ENCODE measurements at regions not wholly inside any gene's neighbourhood (a gene's known extent, or its start where the extent isn't known, plus 50 kb on each side); places are given as distances from the start of the nearest gene placed in this dataset.
"Not testable (repeated sequence)": the region's sequence is repeated elsewhere in the genome, so short reads cannot be mapped to it uniquely, and the experiment has no call there.

- DNase-seq (ENCODE audit: low read depth) = no peak
- TF ChIP-seq CTCF (IDR thresholded peaks at IDR 0.05; ENCODE audit: insufficient read depth, low read depth, low read length, missing control alignments) = no peak
- H3K4me3 ChIP-seq (ENCODE audit: low read depth, low read length) = no peak overlapping the region
Observed at GRCh38 chr11:26859416-26859815, 134.5 kb upstream of the FIBIN start.

- H3K4me3 ChIP-seq (ENCODE audit: low read depth, low read length) = no peak overlapping the region
- no peak for DNase-seq (ENCODE audit: low read depth)
- no peak for TF ChIP-seq CTCF (IDR thresholded peaks at IDR 0.05; ENCODE audit: insufficient read depth, low read depth, low read length, missing control alignments)
Observed at GRCh38 chr11:26860091-26860780, 133.7 kb upstream of the FIBIN start.

- no peak overlapping the region for H3K4me3 ChIP-seq (ENCODE audit: low read depth, low read length)
- no peak for TF ChIP-seq CTCF (IDR thresholded peaks at IDR 0.05; ENCODE audit: insufficient read depth, low read depth, low read length, missing control alignments)
- no peak for DNase-seq (ENCODE audit: low read depth)
Observed at GRCh38 chr11:26860895-26861294, 133.0 kb upstream of the FIBIN start.

GRCh38 chr11:26862801-26863200, 131.1 kb upstream of the FIBIN start:
- no peak for DNase-seq (ENCODE audit: low read depth)
- TF ChIP-seq CTCF (IDR thresholded peaks at IDR 0.05; ENCODE audit: insufficient read depth, low read depth, low read length, missing control alignments) = no peak
- H3K4me3 ChIP-seq (ENCODE audit: low read depth, low read length) = no peak overlapping the region

GRCh38 chr11:26865703-26866102, 128.2 kb upstream of the FIBIN start:
- TF ChIP-seq CTCF (IDR thresholded peaks at IDR 0.05; ENCODE audit: insufficient read depth, low read depth, low read length, missing control alignments) = no peak
- no peak for DNase-seq (ENCODE audit: low read depth)
- no peak overlapping the region for H3K4me3 ChIP-seq (ENCODE audit: low read depth, low read length)

- H3K4me3 ChIP-seq (ENCODE audit: low read depth, low read length) = no peak overlapping the region
- no peak for DNase-seq (ENCODE audit: low read depth)
- TF ChIP-seq CTCF (IDR thresholded peaks at IDR 0.05; ENCODE audit: insufficient read depth, low read depth, low read length, missing control alignments) = no peak
Observed at GRCh38 chr11:26867286-26867685, 126.6 kb upstream of the FIBIN start.

GRCh38 chr11:26878959-26879581, 114.8 kb upstream of the FIBIN start:
- no peak for TF ChIP-seq CTCF (IDR thresholded peaks at IDR 0.05; ENCODE audit: insufficient read depth, low read depth, low read length, missing control alignments)
- no peak overlapping the region for H3K4me3 ChIP-seq (ENCODE audit: low read depth, low read length)
- no peak for DNase-seq (ENCODE audit: low read depth)

- DNase-seq (ENCODE audit: low read depth); H3K4me3 ChIP-seq (ENCODE audit: low read depth, low read length): not testable (repeated sequence)
Observed at GRCh38 chr11:26882363-26882880, 111.5 kb upstream of the FIBIN start.

All from GM12865 (cell line).